Activated T-helper 17 cell treated with anti-CD3 and anti-CD28 coated beads, Interleukin-2, amount 50 U/mL, for 72 hours (primary cell): ENCODE measurements at regions not wholly inside any gene's neighbourhood (a gene's known extent, or its start where the extent isn't known, plus 50 kb on each side); places are given as distances from the start of the nearest gene placed in this dataset.

Source experiments
- ATAC-seq: fragments of 150-1000 bp; cut with Tn5 transposase; replicated peaks from 2 replicates; pipeline ENCODE4 v1.10.0; 2021; ENCODE audit warnings: mild to moderate bottlenecking, moderate library complexity
- H3K27ac Mint-ChIP-seq: one replicate; pipeline ENCODE4 v1.8.0; 2022; ENCODE audit warnings: mixed read lengths
- H3K27me3 Mint-ChIP-seq: one replicate; pipeline ENCODE4 v1.8.0; 2022; ENCODE audit warnings: mixed read lengths
- H3K36me3 Mint-ChIP-seq: one replicate; pipeline ENCODE4 v1.8.0; 2022; ENCODE audit warnings: low read depth, mild to moderate bottlenecking, mixed read lengths
- H3K4me1 Mint-ChIP-seq: one replicate; pipeline ENCODE4 v1.8.0; 2022; ENCODE audit warnings: mixed read lengths
- H3K4me3 Mint-ChIP-seq: one replicate; pipeline ENCODE4 v1.8.0; 2022; ENCODE audit warnings: mild to moderate bottlenecking, mixed read lengths
- H3K9me3 Mint-ChIP-seq: one replicate; pipeline ENCODE4 v1.8.0; 2022; ENCODE audit warnings: mixed read lengths

- Mint-ChIP-seq H3K27me3 (peaks cover 25% of the 10 kb centered on the region), H3K9me3 (peaks cover 9% of the 10 kb centered on the region), H3K4me1 (peaks cover 9% of the 10 kb centered on the region), H3K4me3 (no peak overlapping the region), H3K27ac (no peak overlapping the region), H3K36me3 (no peaks in the 10 kb centered on the region)
- no peak for ATAC-seq
These were observed 89.0 kb upstream of the CDH5 start for GRCh38 chr16:66277311-66278070.

- H3K27me3 Mint-ChIP-seq, result peaks cover 28% of the 10 kb centered on the region
- H3K4me3 Mint-ChIP-seq, result no peak overlapping the region
- peaks cover 9% of the 10 kb centered on the region for H3K9me3 Mint-ChIP-seq
- H3K27ac Mint-ChIP-seq, result no peak overlapping the region
- no peak for ATAC-seq
- peaks cover 9% of the 10 kb centered on the region for H3K4me1 Mint-ChIP-seq
- H3K36me3 Mint-ChIP-seq, result no peaks in the 10 kb centered on the region
These were observed 90.6 kb upstream of the CDH5 start for GRCh38 chr16:66275775-66276428.

- Mint-ChIP-seq H3K27ac (no peak overlapping the region), H3K9me3 (peaks cover 6% of the 10 kb centered on the region), H3K4me1 (peaks cover 9% of the 10 kb centered on the region), H3K27me3 (peaks cover 21% of the 10 kb centered on the region), H3K4me3 (peak overlapping the region; percentile 51), H3K36me3 (no peaks in the 10 kb centered on the region)
- peak; percentile 50 for ATAC-seq
These were observed 92.0 kb upstream of the CDH5 start for GRCh38 chr16:66274335-66275110.

GRCh38 chr16:66273644-66274334 is 92.7 kb upstream of the CDH5 start:
- peaks cover 14% of the 10 kb centered on the region for H3K27me3 Mint-ChIP-seq
- no peak overlapping the region for H3K27ac Mint-ChIP-seq
- H3K4me3 Mint-ChIP-seq, result no peak overlapping the region
- no peaks in the 10 kb centered on the region for H3K36me3 Mint-ChIP-seq
- no peak for ATAC-seq
- no peaks in the 10 kb centered on the region for H3K9me3 Mint-ChIP-seq
- H3K4me1 Mint-ChIP-seq, result peaks cover 9% of the 10 kb centered on the region

- peaks cover 9% of the 10 kb centered on the region for H3K4me1 Mint-ChIP-seq
- ATAC-seq, result no peak
- H3K4me3 Mint-ChIP-seq, result no peak overlapping the region
- H3K36me3 Mint-ChIP-seq, result no peaks in the 10 kb centered on the region
- no peak overlapping the region for H3K27ac Mint-ChIP-seq
- H3K9me3 Mint-ChIP-seq, result no peaks in the 10 kb centered on the region
- peaks cover 16% of the 10 kb centered on the region for H3K27me3 Mint-ChIP-seq
These were observed 93.4 kb upstream of the CDH5 start for GRCh38 chr16:66273053-66273452.

- Mint-ChIP-seq H3K36me3 (no peaks in the 10 kb centered on the region), H3K27me3 (peaks cover 22% of the 10 kb centered on the region), H3K4me1 (peaks cover 9% of the 10 kb centered on the region), H3K4me3 (no peak overlapping the region), H3K27ac (no peak overlapping the region), H3K9me3 (no peaks in the 10 kb centered on the region)
- no peak for ATAC-seq
These were observed 94.0 kb upstream of the CDH5 start for GRCh38 chr16:66272461-66272860.

- H3K36me3 Mint-ChIP-seq, result no peaks in the 10 kb centered on the region
- no peak for ATAC-seq
- H3K27ac Mint-ChIP-seq, result no peak overlapping the region
- no peaks in the 10 kb centered on the region for H3K9me3 Mint-ChIP-seq
- H3K4me1 Mint-ChIP-seq, result peaks cover 9% of the 10 kb centered on the region
- peaks cover 25% of the 10 kb centered on the region for H3K27me3 Mint-ChIP-seq
- H3K4me3 Mint-ChIP-seq, result no peak overlapping the region
These were observed 95.1 kb upstream of the CDH5 start for GRCh38 chr16:66271074-66272060.

- ATAC-seq, result peak; percentile 60
- peaks cover 23% of the 10 kb centered on the region for H3K27me3 Mint-ChIP-seq
- no peaks in the 10 kb centered on the region for H3K9me3 Mint-ChIP-seq
- H3K36me3 Mint-ChIP-seq, result no peaks in the 10 kb centered on the region
- H3K27ac Mint-ChIP-seq, result no peak overlapping the region
- H3K4me3 Mint-ChIP-seq, result no peak overlapping the region
- H3K4me1 Mint-ChIP-seq, result peaks cover 9% of the 10 kb centered on the region
These were observed 96.1 kb upstream of the CDH5 start for GRCh38 chr16:66270333-66270927.

- H3K27ac Mint-ChIP-seq, result no peak overlapping the region
- H3K4me1 Mint-ChIP-seq, result peaks cover 5% of the 10 kb centered on the region
- no peaks in the 10 kb centered on the region for H3K36me3 Mint-ChIP-seq
- H3K9me3 Mint-ChIP-seq, result no peaks in the 10 kb centered on the region
- ATAC-seq, result no peak
- peaks cover 23% of the 10 kb centered on the region for H3K27me3 Mint-ChIP-seq
- no peak overlapping the region for H3K4me3 Mint-ChIP-seq
These were observed 96.7 kb upstream of the CDH5 start for GRCh38 chr16:66269617-66270332.

GRCh38 chr16:66267292-66268014 is 99.0 kb upstream of the CDH5 start:
- Mint-ChIP-seq H3K4me3 (no peak overlapping the region), H3K27me3 (peaks cover 32% of the 10 kb centered on the region), H3K9me3 (no peaks in the 10 kb centered on the region), H3K27ac (no peak overlapping the region), H3K36me3 (no peaks in the 10 kb centered on the region), H3K4me1 (no peaks in the 10 kb centered on the region)
- no peak for ATAC-seq

- no peaks in the 10 kb centered on the region for H3K4me1 Mint-ChIP-seq
- H3K36me3 Mint-ChIP-seq, result no peaks in the 10 kb centered on the region
- H3K27ac Mint-ChIP-seq, result no peak overlapping the region
- no peak for ATAC-seq
- H3K4me3 Mint-ChIP-seq, result no peak overlapping the region
- H3K27me3 Mint-ChIP-seq, result peaks cover 36% of the 10 kb centered on the region
- H3K9me3 Mint-ChIP-seq, result no peaks in the 10 kb centered on the region
These were observed 99.8 kb upstream of the CDH5 start for GRCh38 chr16:66266436-66267291.
